ENCODE measurements at regions not wholly inside any gene's neighbourhood (a gene's known extent, or its start where the extent isn't known, plus 50 kb on each side); places are given as distances from the start of the nearest gene placed in this dataset.

DNA sequence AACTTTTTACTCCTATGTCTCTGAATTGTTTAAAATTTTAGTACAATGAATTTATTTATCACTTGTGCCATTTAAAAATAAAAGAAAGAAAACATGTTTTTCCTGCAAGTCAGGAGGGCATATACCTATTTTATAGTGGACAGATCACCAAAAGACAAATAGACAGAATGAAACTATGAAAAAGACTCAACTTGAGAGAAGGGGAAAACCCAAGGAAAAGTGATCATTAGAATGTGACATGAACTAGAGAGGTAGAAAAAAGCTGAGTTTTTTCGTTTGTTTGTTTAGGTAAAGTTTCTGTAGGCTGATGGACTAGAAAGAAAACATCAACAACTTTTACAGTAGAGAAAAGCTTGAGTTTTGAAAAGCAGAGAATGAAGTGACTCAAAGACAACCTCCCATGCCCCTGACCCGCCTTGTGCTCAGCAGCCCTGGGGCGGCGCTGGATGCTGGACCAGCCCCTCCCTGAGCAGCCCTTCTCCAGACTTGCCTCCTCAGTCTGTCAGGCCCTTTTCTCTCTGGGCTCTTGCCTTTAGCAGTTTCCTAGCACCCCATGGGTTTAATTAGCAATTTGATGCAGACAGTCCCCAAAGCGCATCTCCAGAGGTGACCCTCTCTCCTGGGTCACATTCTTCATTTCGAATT, 95.1 kb upstream of the ARID2 start:
- DNase-seq: no peak

DNA sequence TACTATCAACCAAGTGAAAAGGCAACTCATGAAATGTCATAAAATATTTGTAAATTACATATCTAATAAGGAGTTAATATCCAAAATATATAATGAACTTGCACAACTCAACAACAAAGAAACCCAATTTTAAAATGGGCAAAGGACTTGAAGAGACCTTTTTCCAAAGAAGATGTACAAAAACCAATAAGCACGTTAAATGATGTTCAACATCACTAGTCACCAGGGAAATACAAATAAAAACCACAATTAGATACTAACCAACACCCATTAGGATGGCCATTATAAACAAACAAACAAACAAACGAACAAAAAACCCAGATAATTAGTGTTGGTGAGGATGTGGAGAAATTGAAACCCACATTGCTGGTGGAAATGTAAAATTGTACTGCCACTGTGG, 92.3 kb upstream of the ARID2 start:
- no peak for DNase-seq

DNA sequence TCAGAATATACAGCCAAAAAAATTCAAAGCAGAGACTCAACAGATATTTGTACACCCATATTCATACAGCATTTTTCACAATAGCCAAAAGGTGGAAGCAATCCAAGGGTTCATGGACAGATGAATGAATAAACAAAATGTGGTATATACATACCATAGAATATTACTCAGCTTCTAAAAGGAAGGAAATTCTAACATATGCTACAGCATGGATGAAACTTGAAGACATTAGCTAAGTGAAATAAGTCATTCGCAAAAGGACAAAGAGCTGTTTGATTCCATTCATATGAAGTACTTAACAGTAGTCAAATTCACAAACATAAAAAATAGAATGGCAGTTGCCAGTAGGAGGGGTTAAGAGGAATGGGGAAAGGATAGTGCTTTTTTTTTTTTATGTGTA, 91.8 kb upstream of the ARID2 start:
- peak; percentile 32 for DNase-seq

DNA sequence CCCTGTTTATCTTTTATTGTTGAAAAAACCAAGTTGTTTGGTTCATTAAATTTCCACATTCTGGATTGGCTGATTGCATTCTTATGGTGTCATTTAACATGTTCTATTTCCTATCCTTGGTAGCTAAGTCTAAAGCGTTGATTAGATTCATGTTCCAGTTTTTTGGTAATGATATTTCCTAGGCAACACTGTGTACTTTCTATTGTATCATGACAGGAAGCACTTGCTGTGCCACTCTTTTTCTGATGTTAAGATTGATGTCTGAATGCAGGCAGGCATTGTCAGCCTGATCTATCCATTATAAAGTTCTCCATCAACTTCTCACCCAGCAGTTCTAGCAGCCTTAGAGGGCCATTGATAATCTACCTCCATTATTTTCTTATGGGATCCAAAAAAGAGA, 91.1 kb upstream of the ARID2 start:
- DNase-seq: no peak

DNA sequence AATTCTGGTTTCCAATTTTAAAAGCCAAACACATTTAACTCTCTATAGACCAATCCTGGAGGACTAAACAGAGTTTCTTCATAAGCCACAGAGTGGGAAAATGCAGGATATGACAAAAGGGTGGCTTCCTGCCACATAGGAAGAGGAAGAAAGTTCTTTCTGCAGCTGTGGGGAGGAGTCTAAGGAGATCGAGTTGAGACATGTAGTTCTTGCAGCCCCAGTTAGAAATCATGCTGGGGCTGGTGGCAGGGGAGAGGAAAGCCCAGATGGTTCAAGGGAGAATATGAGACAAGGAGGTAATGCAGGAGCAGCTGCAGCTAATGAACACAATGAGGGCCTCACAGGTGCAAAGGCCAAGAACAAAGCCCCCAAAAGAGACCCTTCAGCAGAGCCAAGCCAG, 85.0 kb upstream of the ARID2 start:
- DNase-seq: peak; percentile 97

DNA sequence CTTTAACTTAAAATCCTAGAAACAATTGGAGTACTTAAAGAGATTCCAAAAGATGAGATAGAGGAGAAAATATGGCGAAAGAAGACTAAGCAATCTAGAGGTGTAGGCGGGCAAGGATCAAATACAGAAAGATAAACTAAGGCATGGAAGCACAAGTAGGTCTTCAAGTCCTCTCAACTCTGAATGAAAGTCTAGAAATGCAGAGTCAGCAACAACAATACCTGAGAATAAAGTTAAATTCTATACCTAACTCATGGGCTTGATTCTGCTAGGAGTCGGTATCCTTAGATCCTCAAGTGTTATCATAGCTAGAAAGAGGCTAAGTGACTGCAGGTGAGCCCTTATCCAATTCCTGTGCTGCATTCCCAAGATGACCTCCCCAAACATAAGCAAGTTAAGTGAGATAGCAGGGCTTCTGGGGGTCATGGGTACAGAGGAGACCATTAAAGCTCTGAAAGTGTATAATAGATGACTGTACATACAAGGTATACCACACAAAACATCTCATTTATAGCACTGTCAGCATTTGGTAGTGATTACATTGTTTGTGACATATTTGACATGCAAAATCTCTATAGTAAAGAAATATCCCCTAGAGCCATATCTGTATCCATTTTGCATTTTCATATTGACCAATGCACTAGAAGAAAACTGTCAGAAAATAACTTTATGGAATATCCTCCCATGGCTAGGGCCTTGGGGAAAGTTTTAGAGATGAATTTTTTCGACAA, 82.5 kb upstream of the ARID2 start:
- DNase-seq: no peak

DNA sequence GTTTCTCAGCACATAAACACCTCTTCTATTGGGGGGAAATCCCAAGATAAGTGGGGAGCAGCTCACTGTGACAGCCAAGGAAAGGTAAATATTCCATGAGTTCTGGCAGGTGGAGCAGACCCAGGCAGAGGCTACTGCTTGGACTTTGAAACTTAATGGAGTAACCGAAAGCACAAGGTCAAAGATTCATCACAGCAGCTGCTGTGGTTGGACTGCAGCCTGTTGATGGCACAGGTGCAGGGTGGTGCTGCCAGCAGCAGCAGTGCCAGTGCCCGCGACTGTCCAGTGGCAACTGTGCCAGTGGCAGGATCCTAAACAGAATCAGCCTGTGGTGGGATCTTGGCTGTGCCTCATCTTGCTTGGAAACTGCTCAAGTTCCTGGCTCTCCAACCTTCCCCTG, 81.4 kb upstream of the ARID2 start:
- no peak for DNase-seq

DNA sequence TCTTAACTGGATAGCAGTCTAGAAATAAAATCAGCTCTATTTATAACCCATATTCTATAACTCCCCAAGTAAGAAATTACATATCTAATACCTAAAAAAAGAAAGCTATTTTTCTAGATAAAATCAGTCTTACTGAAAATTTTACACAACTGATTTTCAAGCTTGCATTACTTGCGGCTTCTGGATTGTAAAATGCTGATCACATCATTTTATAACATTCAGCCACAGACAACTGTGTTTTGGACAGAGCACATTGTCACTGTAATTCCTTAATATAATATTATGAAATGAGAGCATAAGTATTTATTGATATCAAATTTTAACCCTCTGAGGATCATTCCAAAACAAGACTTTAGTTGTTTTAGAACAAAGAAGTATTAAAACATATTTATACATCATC, 78.5 kb upstream of the ARID2 start:
- DNase-seq: no peak

DNA sequence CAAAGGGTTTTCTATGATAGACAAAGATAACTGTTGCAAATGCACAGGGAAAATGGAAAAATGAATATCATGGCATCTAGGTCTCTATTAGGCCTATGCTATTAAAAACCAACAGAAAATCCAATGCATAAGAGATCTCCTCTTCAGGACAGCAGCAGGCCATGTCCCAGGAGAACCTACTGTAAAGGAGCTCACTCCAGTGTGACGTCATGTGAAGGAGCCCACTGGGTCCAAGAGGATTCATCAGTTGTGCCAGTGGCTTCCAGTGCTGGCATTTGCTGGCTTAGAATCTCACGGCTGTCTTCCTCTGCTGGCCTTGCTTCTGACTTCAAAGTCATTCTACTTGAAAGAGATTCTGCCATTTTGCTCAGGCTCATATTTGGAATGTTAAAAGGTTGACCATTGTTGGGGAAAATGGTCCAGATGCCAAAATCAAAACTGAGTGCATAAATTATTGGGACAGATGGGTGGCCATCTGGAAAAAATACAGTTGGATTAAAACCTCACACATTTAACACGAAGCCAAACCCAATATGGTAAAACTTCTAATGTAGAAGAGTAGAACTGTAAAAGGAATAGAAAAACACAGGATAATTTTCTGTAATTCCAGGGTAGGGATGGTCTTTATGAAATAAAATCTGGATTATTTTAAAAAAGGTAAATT, 75.4 kb upstream of the ARID2 start:
- DNase-seq: no peak

DNA sequence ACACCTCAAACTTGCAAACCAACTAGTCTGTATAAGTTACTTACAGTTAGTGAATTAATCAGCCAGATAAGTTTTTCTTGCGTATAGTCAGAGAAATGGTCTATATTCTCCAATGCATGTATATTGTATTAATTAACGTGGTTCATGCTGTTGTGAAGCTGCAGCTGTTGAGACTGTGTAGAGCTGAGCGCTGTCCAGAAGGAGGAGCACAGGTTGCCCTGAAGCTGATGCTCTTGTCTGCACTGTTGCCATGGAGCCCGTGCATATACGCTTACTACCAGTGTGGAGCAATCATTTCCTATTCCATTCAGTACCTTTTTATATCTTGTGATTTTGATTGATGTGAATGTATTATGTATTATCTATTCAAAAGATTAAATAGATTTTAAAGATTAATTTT, 74.3 kb upstream of the ARID2 start:
- DNase-seq: peak; percentile 40

DNA sequence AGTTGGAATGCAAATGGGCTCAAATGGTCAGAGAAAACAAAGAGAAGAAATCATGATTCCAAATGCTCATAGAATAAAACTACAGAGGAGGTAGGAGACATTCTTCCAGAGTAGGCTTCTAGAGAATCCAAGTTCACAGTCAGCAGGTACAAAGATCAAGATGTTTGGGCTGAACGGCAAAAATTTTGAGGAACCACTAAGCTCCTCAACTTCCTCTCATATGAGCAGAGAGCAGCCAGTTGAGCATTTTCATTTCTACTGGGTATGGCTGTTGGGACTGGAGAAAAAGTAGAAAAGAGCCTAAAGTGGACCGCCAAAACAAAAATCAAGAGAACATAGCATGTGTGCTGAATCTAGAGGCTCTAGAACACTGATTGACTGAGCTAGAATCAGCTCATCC, 73.8 kb upstream of the ARID2 start:
- DNase-seq: peak; percentile 72

DNA sequence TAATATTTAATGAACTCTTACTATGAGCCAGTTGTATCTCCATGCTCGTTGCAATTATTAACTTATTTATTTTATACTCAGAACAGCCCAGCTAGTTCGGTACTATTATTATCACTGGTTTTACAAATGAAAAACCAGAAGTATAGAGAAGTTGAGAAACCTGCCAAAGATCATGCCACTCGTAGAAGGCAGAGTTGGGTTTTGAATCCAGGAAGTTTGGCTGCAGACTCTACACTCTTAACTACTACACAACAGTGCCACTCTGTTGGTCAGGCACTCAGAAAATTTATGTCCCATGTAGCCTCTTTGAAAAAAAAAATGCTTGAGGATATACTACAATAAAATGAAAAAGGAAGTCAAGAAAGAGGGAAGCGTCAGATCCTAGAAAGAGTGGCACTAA, 71.5 kb upstream of the ARID2 start:
- peak; percentile 81 for DNase-seq

DNA sequence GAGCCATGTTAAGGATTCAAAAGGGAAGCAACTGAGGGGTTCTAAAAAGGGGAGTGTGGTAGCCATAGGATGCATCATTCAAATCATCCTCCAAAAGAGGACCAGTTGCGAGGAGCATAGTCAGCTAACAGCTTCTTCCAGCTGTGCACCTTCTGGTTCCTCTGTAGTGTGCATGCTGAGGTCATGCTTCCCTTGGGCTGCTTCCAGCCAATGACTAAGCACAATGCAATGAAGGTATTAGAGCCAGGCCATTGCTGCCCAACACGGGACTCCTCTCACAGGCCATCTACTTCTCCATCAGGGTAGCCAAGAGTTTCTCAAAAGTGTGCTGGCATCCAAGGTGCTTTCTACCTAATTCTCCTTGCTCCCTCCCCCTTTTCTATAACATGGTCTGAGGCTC, 69.2 kb upstream of the ARID2 start:
- DNase-seq: no peak

DNA sequence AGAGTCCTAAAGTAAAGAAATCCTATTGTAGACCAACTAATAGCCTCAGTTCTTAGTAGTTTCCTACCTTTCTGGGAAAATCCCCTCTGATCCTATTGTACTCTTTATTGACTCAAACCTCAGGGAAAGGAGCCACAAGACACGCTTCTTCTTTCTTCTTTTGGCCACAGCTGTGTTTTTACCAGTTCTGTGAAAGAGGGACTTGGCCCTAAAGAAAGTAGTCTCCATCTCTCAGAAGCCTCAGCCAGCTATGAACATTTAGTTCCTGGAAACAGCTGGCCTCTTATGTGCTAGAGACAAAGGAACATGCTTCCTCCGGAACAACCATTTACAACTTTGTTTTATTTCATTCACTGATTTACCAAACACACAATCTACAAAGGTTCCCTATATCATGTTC, 66.1 kb upstream of the ARID2 start:
- DNase-seq: peak; percentile 59

DNA sequence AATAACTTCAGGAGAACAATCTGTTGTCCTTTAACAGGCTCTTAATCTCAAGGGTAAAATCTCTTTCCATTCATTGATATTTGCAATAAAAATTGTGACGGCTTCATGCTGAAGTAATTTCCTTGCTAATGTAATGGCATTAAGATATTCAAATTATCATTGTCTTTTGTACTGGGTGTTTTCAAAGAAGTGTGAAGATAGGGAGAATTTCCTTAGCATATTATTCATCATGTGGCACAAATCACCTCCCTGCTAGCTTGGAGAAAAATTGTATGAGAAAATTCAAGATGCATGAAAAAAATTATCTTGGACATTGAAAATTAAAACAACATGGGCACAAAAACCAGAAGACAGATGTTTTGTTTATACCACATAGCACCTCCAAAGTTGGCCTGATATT, 63.6 kb upstream of the ARID2 start:
- DNase-seq: no peak

DNA sequence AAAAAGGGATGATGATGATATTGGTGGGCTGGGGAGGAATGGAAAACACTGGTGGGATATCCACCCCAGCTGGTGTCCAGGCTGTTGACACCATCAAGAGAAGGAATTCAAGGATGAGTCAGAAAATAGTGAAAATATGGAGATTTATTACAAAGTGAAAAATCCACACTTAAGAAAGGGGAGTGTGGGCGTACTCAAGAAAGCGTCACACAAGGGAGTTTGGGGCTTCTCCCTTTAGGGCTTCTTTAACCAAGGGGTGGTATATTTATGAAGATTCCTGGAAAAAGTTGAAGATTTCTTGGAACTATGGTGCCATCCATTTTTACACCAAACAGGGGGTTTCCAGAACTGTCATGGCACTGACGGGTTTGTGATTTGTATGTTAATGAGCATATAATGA, 63.1 kb upstream of the ARID2 start:
- no peak for DNase-seq

DNA sequence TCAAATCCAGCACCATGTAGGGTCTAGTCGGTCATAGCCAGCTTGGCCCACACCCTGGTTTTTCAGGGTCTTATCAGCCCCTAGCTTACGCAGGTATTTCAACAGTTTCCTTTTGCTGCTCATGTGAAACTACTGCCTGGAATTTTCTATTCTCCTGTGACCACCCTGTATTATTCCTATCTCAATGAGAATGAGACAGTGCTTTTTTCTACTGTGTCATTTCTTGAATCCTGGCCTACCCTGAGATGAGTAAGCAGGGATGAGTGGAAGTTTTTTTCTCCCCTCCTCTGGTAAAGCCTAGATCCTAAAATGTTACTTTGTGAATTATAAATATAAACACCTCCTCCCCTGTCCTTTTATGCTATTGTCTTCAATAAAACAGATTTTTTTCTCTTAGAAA, 62.7 kb upstream of the ARID2 start:
- no peak for DNase-seq

DNA sequence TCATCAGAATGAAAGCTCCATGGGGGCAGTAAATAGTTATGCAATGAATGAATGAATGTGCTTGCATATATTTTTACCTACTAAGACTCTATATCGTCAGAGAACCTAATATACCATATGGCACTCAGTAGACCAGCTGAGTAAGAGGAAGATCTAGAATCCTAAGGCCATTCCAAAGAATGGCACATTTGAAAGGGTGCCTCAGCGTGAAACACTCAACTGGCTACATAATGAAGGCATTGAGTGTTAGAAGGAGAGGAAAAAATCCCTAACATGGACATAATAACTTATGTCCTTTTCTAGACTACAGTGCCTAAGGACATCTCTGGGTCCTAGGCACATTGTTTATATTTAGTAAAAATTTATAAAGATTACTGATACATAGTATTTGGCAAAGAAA, 61.7 kb upstream of the ARID2 start:
- DNase-seq: no peak

DNA sequence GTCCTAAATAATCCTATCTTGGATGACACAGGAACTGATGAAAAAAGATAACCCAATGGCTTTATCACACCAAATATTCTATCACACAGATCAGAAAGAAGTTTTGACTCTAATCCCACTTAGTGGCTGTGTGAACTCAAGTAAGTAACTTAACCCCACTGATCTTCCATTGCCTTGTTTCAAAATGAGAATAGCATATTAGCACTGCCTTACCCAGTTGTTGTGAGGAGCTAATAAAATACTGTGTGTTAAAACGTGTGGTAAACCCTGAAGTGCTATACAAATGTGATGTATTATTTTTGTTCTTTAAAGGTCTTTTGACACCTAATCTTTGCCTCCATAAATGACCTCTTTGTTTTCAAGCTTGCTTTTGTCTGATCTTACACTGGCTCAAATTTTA, 60.9 kb upstream of the ARID2 start:
- no peak for DNase-seq

DNA sequence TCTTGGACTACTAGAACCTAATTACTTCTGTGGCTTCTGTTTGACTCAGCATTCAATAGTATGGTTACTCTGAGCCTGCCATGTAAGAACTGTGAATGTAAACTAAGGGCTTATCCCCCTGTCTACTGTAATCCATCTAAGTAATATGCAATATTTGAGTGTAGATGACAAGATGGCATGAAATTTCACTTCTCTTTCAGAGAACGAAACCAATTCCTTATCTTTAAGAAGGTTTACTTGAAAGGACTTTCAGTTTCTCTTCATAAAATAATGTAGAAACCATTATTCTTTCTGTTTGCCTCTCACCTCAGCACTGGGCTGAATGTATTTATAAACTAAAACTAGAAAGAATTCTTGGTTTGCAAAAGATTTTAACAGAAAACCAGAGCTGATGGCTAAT, 60.4 kb upstream of the ARID2 start:
- peak; percentile 97 for DNase-seq

DNA sequence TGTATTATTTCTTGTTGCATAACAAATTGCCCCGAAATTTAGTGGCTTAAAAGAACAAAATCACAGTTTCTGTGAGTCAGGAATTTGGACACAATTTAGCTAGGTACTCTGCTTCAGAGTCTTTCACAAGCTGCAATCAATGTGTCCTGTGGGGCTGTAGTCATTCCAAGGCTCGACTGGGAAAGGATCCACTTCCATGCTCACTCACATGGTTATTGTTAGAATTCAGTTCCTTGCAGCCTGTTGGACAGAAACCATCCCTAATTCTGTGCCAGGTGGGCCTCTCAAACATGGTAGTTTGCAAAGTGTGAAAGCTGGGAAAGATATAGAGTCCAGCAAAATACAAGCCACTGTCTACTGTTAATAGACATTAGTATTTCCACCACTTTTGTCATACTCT, 59.7 kb upstream of the ARID2 start:
- DNase-seq: no peak

DNA sequence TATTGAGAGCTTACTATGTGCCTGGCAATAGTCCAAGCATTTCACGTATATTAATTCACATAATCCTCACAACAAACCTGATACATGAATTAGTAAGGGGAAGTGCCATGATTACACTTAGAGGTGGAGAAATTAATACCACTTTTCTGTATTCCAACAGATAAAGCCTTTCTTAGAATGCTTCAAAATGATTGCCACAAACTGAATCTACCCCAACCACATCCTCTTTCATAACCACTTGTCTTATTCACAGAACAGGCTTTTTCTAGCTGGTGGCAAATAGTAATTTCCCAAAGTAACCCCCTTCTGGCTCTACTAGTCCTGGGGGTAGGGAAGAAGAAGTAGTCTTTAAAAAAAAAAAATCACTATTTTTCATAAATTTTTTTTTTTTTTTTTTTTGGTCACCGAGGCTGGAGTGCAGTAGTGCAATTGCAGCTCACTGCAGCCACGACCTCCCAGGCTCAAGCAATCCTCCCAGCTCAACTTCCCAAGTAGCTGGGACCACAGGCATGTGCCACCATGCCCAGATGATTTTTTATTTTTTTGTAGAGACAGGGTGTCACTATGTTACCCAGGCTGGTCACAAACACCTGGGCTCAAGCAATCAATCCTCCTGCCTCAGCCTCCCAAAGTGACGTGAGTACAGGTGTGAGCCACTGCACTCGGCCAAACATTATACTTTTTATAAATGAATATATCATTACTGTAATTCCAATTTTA, 59.0 kb upstream of the ARID2 start:
- peak; percentile 98 for DNase-seq

DNA sequence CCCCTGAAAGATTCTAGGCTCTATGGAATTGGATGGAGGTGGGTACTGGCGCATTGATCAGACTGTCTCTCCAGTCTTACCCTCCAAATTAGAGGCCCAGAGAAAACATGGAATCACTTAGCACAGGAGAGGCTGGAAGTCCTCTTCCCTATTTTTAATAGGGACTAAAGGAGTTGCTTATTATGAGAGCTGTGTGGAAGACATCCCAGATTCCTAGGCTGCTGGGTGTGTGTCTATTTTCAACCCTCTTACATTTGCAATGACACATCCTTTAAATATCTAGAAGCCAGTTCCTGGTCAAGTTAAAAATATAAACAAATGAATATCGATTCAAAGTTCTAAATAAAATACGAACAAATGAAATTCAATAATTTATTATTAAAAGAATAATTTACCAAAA, 58.3 kb upstream of the ARID2 start:
- DNase-seq: no peak

Data from MV-4-11 (cell line).